Keratinocyte (primary cell): ENCODE measurements at regions not wholly inside any gene's neighbourhood (a gene's known extent, or its start where the extent isn't known, plus 50 kb on each side); places are given as distances from the start of the nearest gene placed in this dataset.

Experiments used
- DNase-seq: peaks from one replicate; pipeline ENCODE4 v3.0.0-alpha.2; 2011; ENCODE audit warnings: low read depth, missing footprints, low spot score
- FAIRE-seq: peaks from 2 replicates; lab custom pipeline; 2011; peaks lifted over from hg19 to GRCh38; lab: Jason Lieb, UNC
- H2AFZ ChIP-seq: 2 replicates; pipeline ENCODE4 v1.6.0; 2012; ENCODE audit warnings: low read length, control low read depth, inconsistent platforms; ENCODE audit not compliant: control insufficient read depth
- H3K27ac ChIP-seq: 2 replicates; pipeline ENCODE4 v1.5.1; 2011; ENCODE audit warnings: low read length; ENCODE audit not compliant: control insufficient read depth, insufficient read depth
- H3K27me3 ChIP-seq: 3 replicates; pipeline ENCODE4 v1.6.0; 2011; ENCODE audit warnings: low read length; ENCODE audit not compliant: control insufficient read depth, insufficient read depth; ENCODE audit errors: extremely low read depth
- H3K36me3 ChIP-seq, 2 experiments: 2 replicates in 1 of 2; 3 replicates in 1 of 2; pipeline ENCODE4 v1.5.1; 2011; ENCODE audit warnings: low read length in 2 of 2, mild to moderate bottlenecking in 1 of 2; ENCODE audit not compliant: control insufficient read depth in 2 of 2, insufficient read depth in 2 of 2; ENCODE audit errors: extremely low read depth in 1 of 2
- H3K4me1 ChIP-seq: 3 replicates; pipeline ENCODE4 v1.5.1; 2011; ENCODE audit warnings: low read length; ENCODE audit not compliant: control insufficient read depth, insufficient read depth; ENCODE audit errors: extremely low read depth
- H3K4me2 ChIP-seq: 3 replicates; pipeline ENCODE4 v1.6.0; 2011; ENCODE audit warnings: low read depth, low read length; ENCODE audit not compliant: control insufficient read depth, insufficient read depth; ENCODE audit errors: extremely low read depth
- H3K4me3 ChIP-seq, 3 experiments: fragments of 200-600 bp in 1 of 3; sonication (generic) in 1 of 3; 2 replicates in 2 of 3; 3 replicates in 1 of 3; pipeline ENCODE4 v1.5.1; 2011 to 2016; ENCODE audit warnings: low read length in 3 of 3, mild to moderate bottlenecking in 3 of 3, control low read depth in 2 of 3, inconsistent platforms in 1 of 3, low read depth in 1 of 3, mixed read lengths in 1 of 3, mixed run types in 1 of 3, moderate library complexity in 1 of 3; ENCODE audit not compliant: control insufficient read depth in 2 of 3, insufficient read depth in 2 of 3; ENCODE audit errors: extremely low read depth in 1 of 3
- H3K79me2 ChIP-seq: 2 replicates; pipeline ENCODE4 v1.6.0; 2012; ENCODE audit warnings: low read length; ENCODE audit not compliant: control insufficient read depth, insufficient read depth
- H3K9ac ChIP-seq: 3 replicates; pipeline ENCODE4 v1.6.0; 2011; ENCODE audit warnings: low read length; ENCODE audit not compliant: control insufficient read depth, insufficient read depth; ENCODE audit errors: extremely low read depth
- H3K9me1 ChIP-seq: 3 replicates; pipeline ENCODE4 v1.6.0; 2011; ENCODE audit warnings: low read length; ENCODE audit not compliant: control insufficient read depth, insufficient read depth; ENCODE audit errors: extremely low read depth
- H3K9me3 ChIP-seq: 2 replicates; pipeline ENCODE4 v1.5.1; 2012; ENCODE audit warnings: low read depth, low read length; ENCODE audit not compliant: control insufficient read depth
- H4K20me1 ChIP-seq: 3 replicates; pipeline ENCODE4 v1.6.0; 2011; ENCODE audit warnings: low read length; ENCODE audit not compliant: control insufficient read depth, insufficient read depth; ENCODE audit errors: extremely low read depth
- CTCF ChIP-seq, 3 experiments: IDR thresholded peaks in 1 of 3; conservative IDR thresholded peaks in 1 of 3; optimal IDR thresholded peaks in 1 of 3; 2 replicates in 2 of 3; 3 replicates in 1 of 3; pipeline versions ENCODE3 to v1.5.1; 2011; ENCODE audit warnings: low read length in 3 of 3, mild to moderate bottlenecking in 3 of 3, moderate library complexity in 2 of 3, control low read depth in 1 of 3, inconsistent platforms in 1 of 3; ENCODE audit not compliant: insufficient read depth in 2 of 3; ENCODE audit errors: extremely low read depth in 1 of 3
- dilution Hi-C: fragments of 300-500 bp; cut with MboI; formaldehyde crosslinking; loops from one replicate; pipeline ENCODE4 v1.7.0; 2020; ENCODE audit warnings: low sequenced_read_pairs; ENCODE audit not compliant: extremely low pct_ligation_motif_present

DNA sequence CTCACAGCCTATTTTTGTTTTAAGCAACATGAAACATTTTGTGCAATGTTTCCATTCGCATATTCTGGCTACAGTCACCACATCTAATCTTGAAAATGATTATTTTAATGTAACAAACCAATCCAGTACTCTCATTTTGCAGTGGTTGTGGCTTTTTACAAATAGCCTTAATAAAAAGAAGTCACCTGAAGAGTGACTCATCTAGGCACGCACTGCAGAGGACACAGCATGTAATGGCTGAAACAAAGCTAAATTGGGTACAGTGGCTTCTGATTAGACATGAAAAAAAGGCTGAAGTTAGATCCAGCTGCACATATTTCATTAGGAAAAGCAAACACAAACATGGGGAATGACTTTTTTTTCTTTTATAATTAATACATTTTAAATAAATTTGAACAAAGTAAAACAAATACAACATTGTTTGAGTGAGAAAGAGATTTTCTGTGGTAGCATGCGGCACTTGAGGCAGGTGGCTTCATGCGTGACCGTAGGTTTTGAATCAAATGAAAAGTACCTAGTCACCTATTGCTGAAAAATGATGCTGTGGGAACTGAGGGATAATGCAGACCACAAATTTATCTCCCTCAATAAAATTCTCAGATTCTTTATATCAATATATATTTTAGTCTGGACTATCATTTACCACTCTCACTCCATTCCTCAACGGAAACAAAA lies 240.8 kb upstream of the DDX53 start:
- H3K9me1 ChIP-seq: no peaks in the 10 kb centered on the region
- H4K20me1 ChIP-seq: no peaks in the 10 kb centered on the region
- H3K4me3 ChIP-seq: no peak overlapping the region
- H3K27me3 ChIP-seq: no peaks in the 10 kb centered on the region
- no peaks in the 10 kb centered on the region for H3K36me3 ChIP-seq
- DNase-seq: no peak
- no peak for TF ChIP-seq CTCF (optimal IDR thresholded peaks at IDR 0.05 in 1 of 3, IDR thresholded peaks at IDR 0.05 in 1 of 3, conservative IDR thresholded peaks at IDR 0.05 in 1 of 3; ENCODE audit: extremely low read depth in 1 of 3, insufficient read depth in 2 of 3, low read length in 3 of 3)
- dilution Hi-C loops: no loop called here
- no peak overlapping the region for H3K9ac ChIP-seq
- H3K27ac ChIP-seq: no peak overlapping the region
- no peak for FAIRE-seq
- H3K4me1 ChIP-seq: no peaks in the 10 kb centered on the region
- H3K4me2 ChIP-seq: no peak overlapping the region
- H3K9me3 ChIP-seq: no peaks in the 10 kb centered on the region
- no peak overlapping the region for H2AFZ ChIP-seq
- no peaks in the 10 kb centered on the region for H3K79me2 ChIP-seq

- no peak for TF ChIP-seq CTCF (optimal IDR thresholded peaks at IDR 0.05 in 1 of 3, IDR thresholded peaks at IDR 0.05 in 1 of 3, conservative IDR thresholded peaks at IDR 0.05 in 1 of 3; ENCODE audit: extremely low read depth in 1 of 3, insufficient read depth in 2 of 3, low read length in 3 of 3)
- Histone ChIP-seq H3K9me3 (no peaks in the 10 kb centered on the region), H3K9ac (no peak overlapping the region), H4K20me1 (no peaks in the 10 kb centered on the region), H3K27ac (no peak overlapping the region), H3K36me3 (no peaks in the 10 kb centered on the region), H3K4me3 (no peak overlapping the region), H3K4me1 (no peaks in the 10 kb centered on the region), H2AFZ (no peak overlapping the region), H3K79me2 (no peaks in the 10 kb centered on the region), H3K9me1 (no peaks in the 10 kb centered on the region), H3K27me3 (no peaks in the 10 kb centered on the region), H3K4me2 (no peak overlapping the region)
- FAIRE-seq (no peak), DNase-seq (no peak)
- dilution Hi-C loops: no loop called here
Measured at GRCh38 chrX:22760513-22761057, 239.2 kb upstream of the DDX53 start.
